AG08396 (cell line): ENCODE measurements at regions not wholly inside any gene's neighbourhood (a gene's known extent, or its start where the extent isn't known, plus 50 kb on each side); places are given as distances from the start of the nearest gene placed in this dataset.

Experiments
- DNase-seq: peaks from one replicate; pipeline ENCODE4 v3.0.0; 2012; ENCODE audit warnings: low spot score, mixed read lengths

- no peak for DNase-seq
Observed at GRCh38 chr3:64915778-64916177, 228.0 kb upstream of the ADAMTS9 start.

- no peak for DNase-seq
Observed at GRCh38 chr3:64913515-64913914, 225.7 kb upstream of the ADAMTS9 start.

GRCh38 chr3:64911138-64911537, 223.3 kb upstream of the ADAMTS9 start:
- DNase-seq, result no peak

GRCh38 chr3:64909757-64910467, 222.1 kb upstream of the ADAMTS9 start:
- no peak for DNase-seq

- no peak for DNase-seq
Observed at GRCh38 chr3:64909011-64909410, 221.2 kb upstream of the ADAMTS9 start.

- no peak for DNase-seq
Observed at GRCh38 chr3:64908251-64908685, 220.5 kb upstream of the ADAMTS9 start.

- DNase-seq, result no peak
Observed at GRCh38 chr3:64905906-64906410, 218.2 kb upstream of the ADAMTS9 start.

- DNase-seq, result no peak
Observed at GRCh38 chr3:64903006-64903405, 215.2 kb upstream of the ADAMTS9 start.

GRCh38 chr3:64901986-64902516, 214.3 kb upstream of the ADAMTS9 start:
- no peak for DNase-seq

- no peak for DNase-seq
Observed at GRCh38 chr3:64901522-64901885, 213.7 kb upstream of the ADAMTS9 start.

- no peak for DNase-seq
Observed at GRCh38 chr3:64900617-64901521, 213.1 kb upstream of the ADAMTS9 start.

- DNase-seq, result no peak
Observed at GRCh38 chr3:64900156-64900555, 212.4 kb upstream of the ADAMTS9 start.

GRCh38 chr3:64898941-64899340, 211.1 kb upstream of the ADAMTS9 start:
- no peak for DNase-seq

- no peak for DNase-seq
Observed at GRCh38 chr3:64895991-64896895, 208.4 kb upstream of the ADAMTS9 start.

- DNase-seq, result no peak
Observed at GRCh38 chr3:64895106-64895990, 207.5 kb upstream of the ADAMTS9 start.

GRCh38 chr3:64894006-64894405, 206.2 kb upstream of the ADAMTS9 start:
- DNase-seq, result no peak

GRCh38 chr3:64892671-64893309, 205.0 kb upstream of the ADAMTS9 start:
- DNase-seq, result no peak

GRCh38 chr3:64891021-64891420, 203.2 kb upstream of the ADAMTS9 start:
- DNase-seq, result no peak

- no peak for DNase-seq
Observed at GRCh38 chr3:64890466-64890865, 202.7 kb upstream of the ADAMTS9 start.

- DNase-seq, result no peak
Observed at GRCh38 chr3:64890006-64890405, 202.2 kb upstream of the ADAMTS9 start.
